Brain pericyte (primary cell): ENCODE measurements at regions not wholly inside any gene's neighbourhood (a gene's known extent, or its start where the extent isn't known, plus 50 kb on each side); places are given as distances from the start of the nearest gene placed in this dataset.

ENCODE experiments used
- DNase-seq: peaks from one replicate; pipeline ENCODE4 v3.0.0-alpha.2; 2012; ENCODE audit warnings: low read depth, low spot score

DNA sequence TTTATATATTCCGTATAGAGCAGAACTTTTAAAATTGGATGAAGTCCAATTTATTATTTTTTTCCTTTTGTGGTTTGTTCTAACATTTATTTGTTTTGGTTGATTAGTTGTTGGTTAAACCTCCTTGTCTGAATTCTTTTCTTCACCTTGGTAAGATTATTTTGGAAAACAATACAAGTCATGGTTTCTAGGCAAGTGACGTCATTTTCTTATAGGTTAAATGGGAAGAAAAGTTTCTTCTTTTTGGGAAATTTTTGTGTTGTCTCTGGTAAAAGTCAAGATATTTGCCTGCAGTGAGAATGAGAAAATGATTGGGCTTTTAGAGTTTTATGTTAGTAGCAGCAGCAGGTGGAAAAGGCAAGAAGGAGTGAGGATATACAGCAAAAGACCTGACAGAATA lies 197.9 kb downstream of the OTOR start:
- no peak for DNase-seq

DNA sequence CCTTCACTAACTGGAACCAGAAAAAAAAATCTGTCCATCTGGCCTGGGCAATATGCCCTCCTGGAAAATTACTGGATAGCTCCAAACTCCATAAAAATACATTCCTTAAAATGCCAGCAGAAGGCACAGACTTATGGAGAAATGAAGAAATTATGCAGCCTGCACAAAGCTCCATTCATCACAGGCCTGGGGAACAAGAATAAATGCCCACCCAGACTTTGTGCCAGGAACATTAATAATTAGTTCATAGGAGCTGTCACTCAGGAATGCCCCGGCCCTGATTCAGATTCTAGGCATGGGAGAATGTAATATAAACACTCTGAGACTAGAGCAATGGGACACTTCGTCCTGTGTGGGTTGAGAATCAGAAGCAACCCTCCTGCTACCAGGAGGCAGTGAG lies 199.3 kb downstream of the OTOR start:
- DNase-seq, result no peak

DNA sequence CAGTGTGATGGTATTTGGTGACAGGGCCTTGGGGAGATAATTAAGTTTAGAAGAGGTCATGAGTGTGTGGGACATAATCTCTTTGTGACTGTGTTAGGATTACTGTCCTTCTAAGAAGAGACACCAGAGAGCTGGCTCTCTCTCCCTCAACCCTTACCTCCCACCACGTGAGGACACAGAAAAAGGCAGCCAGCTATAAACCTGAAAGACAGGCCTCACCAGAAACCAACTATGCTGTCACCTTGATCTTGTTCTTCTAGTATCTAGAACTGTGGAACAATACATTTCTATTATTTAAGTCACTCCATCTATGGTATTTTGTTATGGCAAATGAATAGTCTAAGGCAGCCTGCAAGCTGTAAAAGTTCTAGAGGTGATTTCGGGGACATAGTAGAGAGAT lies 203.7 kb downstream of the OTOR start:
- DNase-seq, result no peak

DNA sequence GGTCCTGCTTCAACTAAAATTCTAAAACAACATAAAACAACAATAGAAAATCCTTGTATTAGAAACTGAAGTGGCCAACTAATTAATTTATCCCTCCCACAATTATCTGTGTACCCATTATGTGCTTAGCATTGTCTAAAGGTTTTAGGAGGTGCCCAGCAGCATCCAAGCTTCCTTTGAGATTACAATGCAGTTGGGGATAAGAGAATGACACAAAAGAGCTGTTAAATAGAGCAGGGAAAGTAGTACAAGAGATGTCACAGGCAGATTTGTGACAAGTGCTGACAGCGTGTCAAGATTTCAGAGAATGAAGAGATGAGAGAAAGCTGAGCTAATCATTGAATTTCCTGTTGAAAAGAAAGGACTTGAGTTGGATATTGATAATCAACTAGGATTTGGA lies 204.8 kb downstream of the OTOR start:
- DNase-seq, result no peak

DNA sequence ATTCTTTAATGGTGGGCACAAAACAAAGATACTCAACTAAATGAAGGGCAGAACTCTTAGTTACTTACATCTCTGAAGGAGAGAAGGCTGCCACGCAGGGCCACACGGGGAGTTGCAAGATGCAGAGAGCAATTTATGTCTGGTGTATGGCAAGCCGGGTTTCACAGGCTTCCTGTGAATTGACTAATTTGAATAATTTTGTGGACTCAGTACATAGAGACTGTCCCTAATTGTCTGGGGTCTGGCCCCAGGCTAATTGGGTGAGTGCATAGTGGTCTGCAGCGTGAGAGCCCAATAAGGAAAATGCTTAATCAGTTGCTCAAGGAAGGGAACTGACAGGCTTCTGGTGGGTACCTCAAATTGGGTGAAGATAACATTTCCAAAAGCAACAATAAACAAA lies 205.7 kb downstream of the OTOR start:
- no peak for DNase-seq

DNA sequence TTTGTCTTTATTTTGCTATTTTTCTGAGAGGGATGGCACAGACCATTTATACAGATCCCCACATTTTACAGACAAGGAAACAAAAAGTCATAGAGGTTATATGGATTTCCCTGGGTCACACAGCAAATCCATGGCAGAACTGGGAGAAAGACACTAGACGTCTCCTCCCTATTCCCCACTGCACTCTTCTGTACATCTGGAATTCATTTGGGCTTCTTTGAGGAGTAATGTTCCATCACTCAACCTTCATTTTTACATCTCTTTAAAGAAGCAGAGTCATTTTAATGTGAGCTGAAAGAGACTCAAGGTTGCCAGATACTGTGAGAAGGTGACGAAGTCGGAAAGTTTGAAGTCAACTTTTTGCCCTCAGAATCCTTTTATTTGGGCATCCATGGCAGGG lies 207.3 kb downstream of the OTOR start:
- DNase-seq, result no peak

DNA sequence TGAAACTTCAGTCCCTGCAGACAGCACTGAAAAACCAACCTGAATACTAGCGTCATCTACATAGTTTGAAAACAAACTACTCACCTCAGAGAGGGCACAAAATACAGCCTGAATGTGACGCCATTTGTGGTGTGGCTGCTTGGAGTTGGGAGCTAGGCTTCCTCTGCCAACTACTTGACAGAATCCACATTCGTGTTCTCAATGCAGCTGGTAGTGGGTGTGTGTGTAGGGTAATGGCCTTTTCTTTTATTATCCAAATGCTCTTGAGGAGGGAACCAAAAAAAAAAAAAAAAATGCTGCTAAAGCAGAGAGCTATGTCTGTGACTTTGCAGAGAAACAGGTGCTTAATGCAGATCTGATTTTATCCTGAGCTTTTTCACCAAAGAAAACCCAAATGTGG lies 207.8 kb downstream of the OTOR start:
- no peak for DNase-seq

DNA sequence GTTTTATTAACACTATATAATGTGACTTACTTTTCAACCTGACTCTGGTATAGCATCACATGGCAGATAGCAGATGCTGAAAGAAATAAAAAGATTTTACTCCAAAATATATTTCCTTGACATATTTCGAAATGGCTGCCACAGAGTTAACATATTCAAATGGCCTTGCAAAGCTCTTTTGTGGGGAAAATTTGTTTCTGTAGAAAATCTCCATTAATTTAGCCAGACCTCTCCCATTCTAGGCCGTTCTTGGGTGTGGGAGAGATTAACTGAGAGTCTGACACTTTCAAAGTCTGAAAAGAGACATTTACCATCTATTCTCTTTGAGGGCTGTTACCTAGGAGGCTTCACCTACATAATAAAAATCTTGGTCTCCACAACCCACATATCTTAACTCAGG lies 217.2 kb downstream of the OTOR start:
- DNase-seq, result no peak

DNA sequence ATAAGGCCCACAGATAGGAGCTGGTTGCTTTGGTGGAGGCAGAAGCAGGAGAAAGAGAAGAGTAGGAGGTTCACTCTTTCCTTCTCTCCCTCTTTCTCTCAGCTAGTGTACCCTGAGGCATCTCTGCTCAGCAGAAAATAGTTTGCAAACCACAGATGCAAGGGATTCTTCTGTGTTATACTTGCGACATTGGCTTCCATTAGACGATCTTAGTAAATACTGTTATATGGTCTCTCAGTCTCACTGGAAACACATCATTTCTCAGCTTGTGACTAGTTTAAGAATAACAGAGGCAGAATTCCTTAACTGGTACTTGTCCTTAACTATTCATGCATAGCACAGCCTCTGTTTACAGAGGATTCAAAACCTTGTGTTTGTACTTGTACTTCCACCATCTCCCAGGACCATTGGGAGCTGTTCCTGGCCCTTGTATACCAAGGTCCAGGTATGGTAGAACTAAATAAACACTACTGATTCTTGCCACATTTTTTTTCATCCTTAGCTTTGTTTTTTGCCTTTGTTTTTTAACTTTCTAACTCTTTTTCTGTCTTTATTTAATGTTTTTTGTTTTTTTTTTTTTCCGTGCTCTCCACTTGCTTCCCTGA lies 218.2 kb downstream of the OTOR start:
- no peak for DNase-seq

DNA sequence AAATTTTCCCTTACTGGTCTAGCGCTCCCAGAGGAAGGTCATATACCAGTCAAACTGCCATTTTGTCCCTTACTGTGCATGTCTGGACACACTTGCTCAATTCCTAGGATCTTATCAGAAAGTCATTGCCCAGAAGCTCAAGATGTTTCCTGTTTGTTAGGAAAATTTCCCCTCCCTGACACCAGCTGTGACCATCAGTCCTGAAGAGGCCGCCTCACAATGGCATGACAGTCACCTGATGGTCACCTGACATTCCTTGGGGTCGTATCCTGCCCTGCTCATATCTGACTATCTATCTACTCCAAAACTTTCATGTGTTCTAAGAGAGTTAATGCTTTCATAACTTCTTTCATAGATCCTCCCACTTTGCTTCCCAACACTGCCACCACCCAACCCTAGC lies 219.9 kb downstream of the OTOR start:
- no peak for DNase-seq

DNA sequence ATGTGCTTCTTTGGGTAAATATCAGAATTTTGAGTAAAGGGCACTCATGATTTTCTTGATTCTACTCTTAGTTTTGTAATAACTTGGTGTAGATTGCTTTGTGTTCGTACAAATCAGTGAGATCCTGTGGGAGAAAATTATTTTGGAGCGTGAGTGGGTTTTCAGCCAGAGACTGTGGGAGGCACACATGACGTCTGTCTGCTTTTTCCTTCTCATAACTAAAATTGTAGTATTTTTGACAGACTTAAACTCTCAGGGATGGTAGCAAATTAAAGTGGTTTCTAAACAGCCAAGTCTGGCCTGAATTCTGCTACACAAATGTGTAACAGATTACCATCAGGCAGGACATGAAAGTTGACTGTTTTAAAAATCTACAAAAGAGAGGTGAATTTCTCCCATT lies 222.6 kb downstream of the OTOR start:
- DNase-seq, result no peak

DNA sequence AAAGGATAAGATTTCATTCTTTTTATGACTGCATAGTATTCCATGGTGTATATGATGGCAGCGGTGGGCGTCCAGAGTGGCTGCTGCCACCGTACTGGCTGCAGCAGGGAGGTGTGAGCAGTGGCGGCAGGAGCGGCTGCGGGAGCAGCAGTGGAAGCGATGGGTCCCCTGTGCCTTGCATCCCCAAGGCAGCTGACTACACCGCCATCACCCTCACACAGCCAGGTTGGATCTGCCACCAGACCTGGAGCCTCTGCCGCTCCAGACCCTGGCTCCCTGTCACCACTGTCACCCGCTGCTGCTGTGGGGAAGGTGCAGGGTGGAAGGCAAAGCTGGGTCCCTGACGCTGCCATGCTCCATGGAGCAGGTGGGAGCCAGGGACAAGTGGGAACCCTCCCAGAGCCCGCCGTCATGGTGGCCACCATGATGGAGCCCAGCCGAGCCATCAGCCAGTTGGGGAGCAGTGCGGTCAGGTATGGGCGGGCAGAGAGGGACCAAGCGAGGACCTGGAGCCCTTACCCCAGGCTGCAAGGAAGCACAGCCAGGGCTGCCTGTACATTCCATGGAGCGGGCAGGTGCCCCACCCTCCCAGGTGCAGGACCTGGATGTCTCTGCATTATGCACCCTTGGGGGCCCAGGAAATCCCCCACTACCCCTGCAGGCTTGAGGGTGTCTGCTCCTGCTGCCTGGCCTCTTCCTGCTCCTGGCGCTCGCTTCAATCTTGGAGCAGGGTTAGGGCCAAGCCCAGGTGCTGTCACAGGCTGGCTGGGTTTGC lies 226.1 kb downstream of the OTOR start:
- no peak for DNase-seq

DNA sequence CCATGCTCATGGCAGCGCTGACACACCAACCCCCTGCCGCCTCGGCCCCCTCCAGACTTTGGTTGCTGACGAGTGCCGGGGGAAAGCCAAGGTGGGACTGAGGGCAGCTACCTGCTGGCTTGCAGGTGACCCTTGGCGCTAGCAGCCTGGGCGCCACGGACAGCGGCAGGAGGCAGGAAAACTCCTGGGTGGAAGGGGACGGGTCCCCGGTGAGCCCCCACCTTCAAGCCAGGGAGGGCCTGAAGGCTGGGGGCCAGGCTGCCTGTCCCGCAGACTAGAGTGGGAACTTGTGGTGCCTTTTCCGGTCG lies 226.7 kb downstream of the OTOR start:
- DNase-seq, result no peak

DNA sequence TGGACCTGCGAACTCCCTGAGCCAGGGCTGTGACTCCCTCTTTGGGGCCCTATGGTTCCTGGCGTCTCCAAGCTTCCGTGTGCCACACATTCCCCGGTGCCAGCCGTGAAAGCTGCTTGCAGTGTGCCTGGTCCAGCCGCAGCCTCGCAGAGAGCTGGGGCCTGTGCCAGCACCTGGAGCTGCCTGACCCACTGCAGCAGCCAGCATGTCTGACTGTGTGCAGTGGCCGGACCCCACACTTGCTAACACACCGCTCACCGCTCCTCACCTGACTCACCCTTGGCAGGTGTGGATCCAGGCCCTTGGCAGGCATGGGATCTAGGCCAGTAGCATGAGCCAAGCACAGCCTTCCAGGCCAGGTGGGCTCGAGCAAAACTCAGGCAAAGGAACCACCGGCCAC lies 227.5 kb downstream of the OTOR start:
- no peak for DNase-seq

DNA sequence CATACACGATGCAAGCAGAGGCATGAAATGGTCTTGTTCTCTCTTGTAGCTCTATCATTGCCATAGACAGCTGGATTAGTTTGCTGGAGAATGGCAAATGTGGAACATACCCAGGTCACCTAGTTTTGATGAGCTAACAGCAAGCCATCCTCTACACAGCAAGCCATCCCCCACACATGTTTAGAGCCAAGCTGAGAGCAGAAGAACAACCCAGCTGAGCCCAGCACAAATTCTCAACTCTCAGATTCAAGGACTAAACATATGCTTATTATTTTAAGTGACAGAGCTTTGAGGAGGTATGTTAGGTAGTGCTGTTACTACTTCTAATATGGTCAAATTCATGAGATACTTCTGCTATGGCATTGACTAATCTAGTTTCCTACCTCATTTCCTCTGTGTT lies 230.3 kb downstream of the OTOR start:
- DNase-seq, result no peak

DNA sequence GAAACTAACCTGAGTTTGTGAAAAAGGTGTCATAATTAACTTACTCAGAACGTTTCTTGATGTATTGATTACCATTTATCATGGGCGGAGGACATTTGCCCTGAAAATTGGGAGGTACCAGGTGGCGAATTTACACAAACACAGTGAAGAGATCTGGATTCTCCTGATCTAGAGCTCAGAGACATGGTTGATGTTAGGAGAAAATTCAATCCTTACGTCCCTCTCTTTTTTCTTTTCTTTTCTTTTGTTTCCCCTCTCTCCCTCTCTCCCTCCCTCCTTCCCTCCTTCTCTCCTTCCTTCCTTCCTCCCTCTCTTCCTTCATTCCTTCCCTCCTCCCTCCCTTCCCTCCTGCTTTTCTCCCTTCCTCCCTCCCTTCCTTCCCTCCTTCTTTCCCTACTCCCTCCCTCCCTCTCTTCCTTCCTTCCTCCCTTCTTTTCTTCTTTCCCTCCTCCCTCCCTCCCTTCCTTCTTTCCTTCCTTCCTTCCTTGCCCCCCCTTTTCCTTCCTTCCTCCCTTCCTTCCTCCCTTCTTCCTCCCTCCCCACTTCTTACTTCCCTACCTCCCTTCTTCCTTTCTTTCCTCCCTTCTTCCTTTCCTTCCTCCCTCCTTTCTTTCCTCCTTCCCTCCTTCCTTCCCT lies 234.1 kb downstream of the OTOR start:
- no peak for DNase-seq

DNA sequence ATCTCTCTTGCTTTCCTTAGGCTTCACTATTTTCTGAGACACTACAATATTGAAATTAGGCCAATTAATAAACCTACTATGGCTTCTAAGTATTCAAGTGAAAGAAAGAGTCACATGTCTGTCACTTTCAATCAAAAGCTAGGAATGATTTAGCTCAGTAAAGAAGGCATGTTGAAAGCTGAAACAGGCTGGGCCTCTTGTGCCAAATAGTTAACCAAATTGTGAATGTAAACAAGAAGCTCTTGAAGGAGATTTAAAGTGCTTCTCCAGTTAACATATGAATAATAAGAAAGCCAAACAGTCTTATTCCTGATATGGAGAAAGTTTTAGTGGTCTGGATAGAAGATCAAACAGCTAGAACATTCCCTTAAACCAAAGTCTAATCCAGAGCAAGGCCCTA lies 236.3 kb downstream of the OTOR start:
- no peak for DNase-seq

DNA sequence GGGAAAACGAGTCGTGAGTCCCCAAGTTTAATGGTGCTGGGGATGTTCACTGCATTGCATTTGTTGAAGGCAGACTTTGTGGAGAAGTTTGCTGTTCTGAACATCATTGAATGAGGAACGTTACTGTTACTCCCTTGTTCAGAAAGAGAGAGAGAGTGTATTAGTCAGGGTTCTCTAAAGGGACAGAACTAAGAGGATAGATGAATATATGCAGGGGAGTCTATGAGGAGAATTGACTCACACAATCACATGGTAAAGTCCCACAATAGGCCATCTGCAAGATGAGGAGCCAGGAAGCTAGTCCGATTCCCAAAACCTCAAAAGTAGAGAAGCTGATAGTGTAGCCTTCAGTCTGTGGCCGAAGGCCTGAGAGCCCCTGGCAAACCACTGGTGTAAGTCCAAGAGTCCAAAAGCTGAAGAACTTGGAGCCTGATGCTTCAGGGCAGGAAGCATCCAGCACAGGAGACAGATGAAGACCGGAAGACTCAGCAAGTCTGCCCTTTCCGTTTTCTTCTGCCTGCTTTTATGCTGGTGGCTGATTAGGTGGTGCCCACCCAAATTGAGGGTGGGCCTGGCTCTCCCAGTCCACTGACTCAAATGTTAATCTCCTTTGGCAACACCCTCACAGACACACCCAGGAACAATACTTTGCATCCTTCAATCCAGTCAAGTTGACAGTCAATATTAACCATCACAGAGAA lies 223.5 kb upstream of the PCSK2 start:
- DNase-seq, result no peak

DNA sequence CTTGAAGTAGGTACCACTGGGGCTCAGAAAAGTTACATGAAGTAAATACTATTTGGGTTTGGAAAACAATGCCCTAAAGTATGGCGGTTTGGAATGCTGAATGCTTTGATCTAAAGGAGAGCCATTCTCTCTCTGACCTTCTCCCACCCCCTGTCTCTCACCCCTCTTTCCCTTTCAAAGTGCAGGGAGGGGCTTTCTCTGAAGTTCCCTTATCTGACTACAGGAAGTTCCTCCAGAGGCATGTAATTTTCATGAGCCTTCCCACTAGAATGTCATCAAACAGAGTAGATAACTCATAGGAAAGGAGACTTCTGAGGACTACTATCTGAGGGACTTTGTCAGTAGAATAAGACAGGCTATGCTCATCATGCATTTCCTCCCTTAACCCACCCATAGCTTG lies 216.7 kb upstream of the PCSK2 start:
- DNase-seq, result no peak

DNA sequence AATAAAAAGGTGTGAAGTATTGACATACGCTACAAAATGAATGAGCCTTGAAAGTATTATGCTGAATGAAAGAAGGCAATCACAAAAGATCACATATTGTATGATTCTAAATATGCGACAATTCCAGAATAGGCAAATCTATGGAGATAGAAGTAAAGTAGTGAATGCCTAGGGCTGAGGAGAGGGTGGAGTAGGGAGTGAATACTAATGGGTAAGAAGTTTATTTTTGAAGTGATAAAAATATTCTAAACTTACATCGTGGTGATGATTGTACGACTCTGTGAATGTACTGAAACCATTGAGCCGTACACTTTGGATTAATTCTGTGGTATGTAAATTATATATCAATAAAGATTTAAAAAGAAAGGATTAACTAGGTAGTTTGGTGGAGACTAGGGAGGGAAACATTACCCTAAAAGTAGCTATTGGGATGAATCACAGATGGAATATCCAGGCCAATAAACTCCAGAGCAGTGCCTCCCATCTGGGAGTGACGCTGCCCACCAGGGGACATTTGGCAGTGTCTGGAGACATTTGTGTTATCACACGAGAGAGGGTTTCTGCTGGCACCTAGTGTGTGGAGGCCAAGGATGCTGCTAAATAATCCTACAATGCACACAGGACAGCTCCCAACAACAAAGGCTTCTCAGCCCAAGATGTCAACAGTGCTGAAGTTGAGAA lies 214.2 kb upstream of the PCSK2 start:
- DNase-seq, result no peak

DNA sequence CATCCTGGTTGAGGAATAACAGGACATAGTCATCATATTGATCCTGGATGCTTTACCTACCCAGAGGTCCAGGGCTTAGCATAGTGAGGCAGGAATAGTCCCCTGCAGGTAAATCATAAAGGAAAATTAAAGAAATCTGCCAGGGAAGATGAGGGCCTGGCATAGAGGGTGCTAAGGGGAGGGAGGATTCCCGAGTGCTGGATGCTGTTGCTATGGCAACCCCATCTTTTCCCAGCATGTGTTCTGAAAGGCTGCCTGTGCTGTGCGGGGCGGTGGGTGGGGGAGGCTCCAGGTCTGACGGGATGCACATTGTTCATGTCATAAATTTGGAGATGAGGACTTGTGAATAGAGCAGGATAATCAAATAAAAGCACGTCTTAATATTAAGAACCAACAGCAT lies 212.6 kb upstream of the PCSK2 start:
- DNase-seq, result no peak

DNA sequence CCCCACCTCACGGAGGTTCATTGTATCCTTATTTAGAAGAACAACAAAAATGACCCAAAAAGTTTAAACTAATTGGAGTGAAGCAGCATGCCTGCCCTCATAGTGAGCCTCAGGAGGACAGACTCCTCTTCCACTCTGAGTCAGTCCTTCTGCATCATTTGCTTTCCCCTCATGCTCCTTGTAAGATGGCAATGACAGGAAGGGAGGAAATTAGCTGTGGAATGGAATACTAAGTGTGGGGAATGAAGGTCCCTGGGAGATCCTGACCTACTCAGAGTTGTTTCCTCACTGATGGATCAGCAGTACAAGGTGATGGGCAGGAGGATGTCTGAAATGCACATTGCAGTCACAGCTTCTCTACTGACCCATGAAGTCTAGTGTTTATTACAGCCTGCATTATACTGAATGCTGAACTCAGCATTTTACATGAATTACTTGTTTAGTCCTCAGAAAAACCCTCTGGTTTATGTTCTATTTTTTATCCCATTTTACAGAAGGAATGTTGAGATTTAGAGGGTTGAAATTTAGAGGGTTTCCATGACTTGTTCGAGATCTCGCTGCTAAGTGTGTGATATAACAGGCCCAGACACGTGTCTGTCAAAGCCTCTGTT lies 212.0 kb upstream of the PCSK2 start:
- DNase-seq, result no peak
